ENCODE measurements at regions not wholly inside any gene's neighbourhood (a gene's known extent, or its start where the extent isn't known, plus 50 kb on each side); places are given as distances from the start of the nearest gene placed in this dataset.

- no peak for TF ChIP-seq E2F6 (IDR thresholded peaks at IDR 0.05; ENCODE audit: borderline replicate concordance in 1 of 2, extremely low read depth in 1 of 2, insufficient read depth in 1 of 2, insufficient read length in 1 of 2, low read depth in 1 of 2, low read length in 1 of 2, poor library complexity in 1 of 2, severe bottlenecking in 1 of 2)
- no peak for TF ChIP-seq REST (IDR thresholded peaks at IDR 0.05; ENCODE audit: borderline replicate concordance)
- no peak for TF ChIP-seq REST (CRISPR knock-in tag; IDR thresholded peaks at IDR 0.05; ENCODE audit: low read depth)
- no peak for TF ChIP-seq RERE (CRISPR knock-in tag; IDR thresholded peaks at IDR 0.05; ENCODE audit: borderline replicate concordance)
Observed at GRCh38 chr11:31913985-31914384, 102.9 kb upstream of the PAX6 start (continued).
